Neural crest cell (in vitro differentiated cells): ENCODE measurements at regions not wholly inside any gene's neighbourhood (a gene's known extent, or its start where the extent isn't known, plus 50 kb on each side); places are given as distances from the start of the nearest gene placed in this dataset.

ENCODE experiments used
- DNase-seq: peaks from one replicate; pipeline ENCODE4 v3.0.0; 2021; ENCODE audit warnings: low read depth, mixed read lengths, low spot score
- H3K27ac Mint-ChIP-seq: one replicate; pipeline ENCODE4 v1.8.0; 2021; ENCODE audit warnings: mild to moderate bottlenecking, mixed read lengths; ENCODE audit not compliant: unreplicated experiment
- H3K27me3 Mint-ChIP-seq: 2 replicates; pipeline ENCODE4 v1.8.0; 2021; ENCODE audit warnings: low read depth, mild to moderate bottlenecking, mixed read lengths
- H3K36me3 Mint-ChIP-seq: 2 replicates; pipeline ENCODE4 v1.8.0; 2021; ENCODE audit warnings: low read depth, mild to moderate bottlenecking, mixed read lengths
- H3K4me1 Mint-ChIP-seq: 2 replicates; pipeline ENCODE4 v1.8.0; 2021; ENCODE audit warnings: mixed read lengths
- H3K4me3 Mint-ChIP-seq: one replicate; pipeline ENCODE4 v1.8.0; 2021; ENCODE audit warnings: mild to moderate bottlenecking, mixed read lengths
- H3K9me3 Mint-ChIP-seq: 2 replicates; pipeline ENCODE4 v1.8.0; 2021; ENCODE audit warnings: mixed read lengths
- TF ChIP-seq, protein P1 (sequence below): fragments of 200-600 bp; sonication (generic); conservative IDR thresholded peaks from 2 replicates; pipeline ENCODE4 v1.5.0; 2021; ENCODE audit warnings: antibody characterized with exemption, mild to moderate bottlenecking

GRCh38 chr2:35545301-35545700, 810.3 kb upstream of the CRIM1 start:
- H3K36me3 Mint-ChIP-seq, result no peaks in the 10 kb centered on the region
- no peak overlapping the region for H3K4me3 Mint-ChIP-seq
- no peaks in the 10 kb centered on the region for H3K9me3 Mint-ChIP-seq
- H3K27me3 Mint-ChIP-seq, result no peaks in the 10 kb centered on the region
- no peak for DNase-seq
- TF ChIP-seq, protein P1, sequence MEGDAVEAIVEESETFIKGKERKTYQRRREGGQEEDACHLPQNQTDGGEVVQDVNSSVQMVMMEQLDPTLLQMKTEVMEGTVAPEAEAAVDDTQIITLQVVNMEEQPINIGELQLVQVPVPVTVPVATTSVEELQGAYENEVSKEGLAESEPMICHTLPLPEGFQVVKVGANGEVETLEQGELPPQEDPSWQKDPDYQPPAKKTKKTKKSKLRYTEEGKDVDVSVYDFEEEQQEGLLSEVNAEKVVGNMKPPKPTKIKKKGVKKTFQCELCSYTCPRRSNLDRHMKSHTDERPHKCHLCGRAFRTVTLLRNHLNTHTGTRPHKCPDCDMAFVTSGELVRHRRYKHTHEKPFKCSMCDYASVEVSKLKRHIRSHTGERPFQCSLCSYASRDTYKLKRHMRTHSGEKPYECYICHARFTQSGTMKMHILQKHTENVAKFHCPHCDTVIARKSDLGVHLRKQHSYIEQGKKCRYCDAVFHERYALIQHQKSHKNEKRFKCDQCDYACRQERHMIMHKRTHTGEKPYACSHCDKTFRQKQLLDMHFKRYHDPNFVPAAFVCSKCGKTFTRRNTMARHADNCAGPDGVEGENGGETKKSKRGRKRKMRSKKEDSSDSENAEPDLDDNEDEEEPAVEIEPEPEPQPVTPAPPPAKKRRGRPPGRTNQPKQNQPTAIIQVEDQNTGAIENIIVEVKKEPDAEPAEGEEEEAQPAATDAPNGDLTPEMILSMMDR, result no peak
- no peaks in the 10 kb centered on the region for H3K4me1 Mint-ChIP-seq
- H3K27ac Mint-ChIP-seq, result no peak overlapping the region

DNA sequence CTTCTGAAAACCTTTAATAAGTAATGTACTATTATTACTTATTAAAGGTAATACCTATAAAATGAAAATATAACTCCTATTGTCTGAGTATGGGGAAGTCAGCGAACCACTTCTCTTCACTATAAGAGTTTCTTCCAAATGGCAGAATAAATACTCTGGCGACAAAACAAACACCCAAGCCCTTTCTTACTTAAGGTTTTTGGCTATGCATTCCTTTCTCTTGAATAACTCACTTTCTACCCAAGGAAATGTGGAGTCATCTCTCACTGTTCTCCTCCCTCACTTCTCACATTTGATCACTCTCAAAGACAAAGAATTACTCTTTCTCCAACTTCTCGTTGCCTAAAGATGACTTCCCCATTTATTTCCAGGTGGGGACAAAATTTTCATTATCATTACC, 816.8 kb upstream of the CRIM1 start:
- Mint-ChIP-seq H3K27me3 (no peaks in the 10 kb centered on the region), H3K36me3 (no peaks in the 10 kb centered on the region), H3K4me1 (no peaks in the 10 kb centered on the region), H3K27ac (no peak overlapping the region), H3K9me3 (peaks cover 3% of the 10 kb centered on the region), H3K4me3 (no peak overlapping the region)
- DNase-seq, result no peak
- TF ChIP-seq, protein P1, result no peak

DNA sequence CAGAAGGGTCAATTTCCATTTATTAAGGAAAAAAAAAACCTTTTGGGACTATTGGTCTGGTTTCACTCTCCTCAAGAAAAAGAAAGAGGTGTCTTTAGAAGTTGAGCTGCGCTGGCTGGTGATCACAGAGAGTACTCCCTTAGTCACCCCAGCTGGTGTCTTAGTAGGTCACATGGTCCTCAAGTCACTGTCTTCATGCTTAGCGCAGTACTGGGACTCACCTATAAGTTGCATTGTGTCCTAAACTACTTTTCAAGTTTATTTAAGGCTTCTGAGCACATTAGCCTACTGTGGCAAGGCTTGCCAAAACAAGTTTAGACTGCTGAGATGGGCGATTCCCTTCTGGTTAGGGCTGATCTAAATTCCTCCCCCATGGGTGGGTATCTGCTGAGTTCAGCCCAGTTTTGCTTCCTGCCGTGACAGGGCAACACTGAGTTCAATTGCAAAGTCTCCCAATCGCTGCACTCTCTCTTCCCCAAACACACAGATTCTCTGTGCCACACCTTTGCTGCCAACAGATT, 824.9 kb upstream of the CRIM1 start:
- Mint-ChIP-seq H3K27me3 (no peaks in the 10 kb centered on the region), H3K36me3 (peaks cover 3% of the 10 kb centered on the region), H3K4me1 (no peaks in the 10 kb centered on the region), H3K9me3 (peaks cover 9% of the 10 kb centered on the region), H3K4me3 (no peak overlapping the region), H3K27ac (no peak overlapping the region)
- TF ChIP-seq, protein P1, result no peak
- no peak for DNase-seq

GRCh38 chr2:35526741-35527140, 828.8 kb upstream of the CRIM1 start:
- Mint-ChIP-seq H3K36me3 (peaks cover 3% of the 10 kb centered on the region), H3K9me3 (peaks cover 9% of the 10 kb centered on the region), H3K4me1 (no peaks in the 10 kb centered on the region), H3K4me3 (no peak overlapping the region), H3K27ac (no peak overlapping the region), H3K27me3 (no peaks in the 10 kb centered on the region)
- TF ChIP-seq, protein P1, result no peak
- DNase-seq, result no peak

- Mint-ChIP-seq H3K9me3 (peaks cover 8% of the 10 kb centered on the region), H3K4me1 (no peaks in the 10 kb centered on the region), H3K27me3 (no peaks in the 10 kb centered on the region), H3K4me3 (no peak overlapping the region), H3K27ac (no peak overlapping the region), H3K36me3 (peaks cover 3% of the 10 kb centered on the region)
- DNase-seq, result no peak
- TF ChIP-seq, protein P1, result no peak
These were observed 833.1 kb upstream of the CRIM1 start for GRCh38 chr2:35522450-35522849.

DNA sequence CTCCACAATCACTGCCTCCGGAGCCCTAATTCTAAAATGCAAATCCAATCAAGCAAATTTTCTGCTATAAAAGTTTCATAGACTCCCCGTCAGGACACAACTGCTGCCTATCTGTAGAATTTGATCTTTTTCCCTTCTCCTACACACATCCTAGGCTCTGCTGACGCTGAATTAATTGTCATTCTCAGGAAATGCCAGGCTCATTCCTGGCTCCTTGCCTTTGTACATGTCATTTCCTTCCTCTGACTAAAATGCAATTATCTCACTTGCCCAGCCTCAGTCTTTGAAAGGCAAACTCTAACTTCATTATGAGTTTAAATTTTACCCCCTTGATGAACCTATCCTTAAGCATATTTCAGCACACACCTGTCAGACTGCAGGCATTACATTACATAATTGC, 844.9 kb upstream of the CRIM1 start:
- Mint-ChIP-seq H3K27me3 (no peaks in the 10 kb centered on the region), H3K27ac (no peak overlapping the region), H3K9me3 (peaks cover 3% of the 10 kb centered on the region), H3K4me3 (no peak overlapping the region), H3K4me1 (no peaks in the 10 kb centered on the region), H3K36me3 (no peaks in the 10 kb centered on the region)
- DNase-seq, result no peak
- TF ChIP-seq, protein P1, result no peak
